ENCODE measurements at regions not wholly inside any gene's neighbourhood (a gene's known extent, or its start where the extent isn't known, plus 50 kb on each side); places are given as distances from the start of the nearest gene placed in this dataset.

- no peak for DNase-seq
Measured at GRCh38 chr3:59321881-59322540, 272.2 kb upstream of the CFAP20DC start.

- DNase-seq: no peak
Measured at GRCh38 chr3:59320080-59320479, 270.3 kb upstream of the CFAP20DC start.

GRCh38 chr3:59319442-59319841 lies 269.6 kb upstream of the CFAP20DC start:
- DNase-seq: no peak

GRCh38 chr3:59318881-59319280 lies 269.1 kb upstream of the CFAP20DC start:
- DNase-seq: no peak

- DNase-seq: no peak
Measured at GRCh38 chr3:59317386-59317785, 267.6 kb upstream of the CFAP20DC start.

- no peak for DNase-seq
Measured at GRCh38 chr3:59316688-59317275, 267.0 kb upstream of the CFAP20DC start.

GRCh38 chr3:59313365-59313764 lies 263.5 kb upstream of the CFAP20DC start:
- DNase-seq: no peak

- no peak for DNase-seq
Measured at GRCh38 chr3:59311231-59311630, 261.4 kb upstream of the CFAP20DC start.

GRCh38 chr3:59310736-59311135 lies 260.9 kb upstream of the CFAP20DC start:
- DNase-seq: no peak

- DNase-seq: no peak
Measured at GRCh38 chr3:59308684-59309083, 258.9 kb upstream of the CFAP20DC start.

GRCh38 chr3:59308001-59308400 lies 258.2 kb upstream of the CFAP20DC start:
- no peak for DNase-seq

- no peak for DNase-seq
Measured at GRCh38 chr3:59306436-59306835, 256.6 kb upstream of the CFAP20DC start.

- no peak for DNase-seq
Measured at GRCh38 chr3:59304296-59304695, 254.5 kb upstream of the CFAP20DC start.

- DNase-seq: no peak
Measured at GRCh38 chr3:59303452-59303851, 253.6 kb upstream of the CFAP20DC start.

GRCh38 chr3:59302442-59302841 lies 252.6 kb upstream of the CFAP20DC start:
- DNase-seq: no peak

GRCh38 chr3:59300733-59301132 lies 250.9 kb upstream of the CFAP20DC start:
- no peak for DNase-seq

GRCh38 chr3:59299561-59299960 lies 249.7 kb upstream of the CFAP20DC start:
- DNase-seq: no peak

GRCh38 chr3:59290358-59290757 lies 240.5 kb upstream of the CFAP20DC start:
- no peak for DNase-seq

- peak; percentile 34 for DNase-seq
Measured at GRCh38 chr3:59289831-59290230, 240.0 kb upstream of the CFAP20DC start.

GRCh38 chr3:59288951-59289350 lies 239.1 kb upstream of the CFAP20DC start:
- no peak for DNase-seq

GRCh38 chr3:59286791-59287531 lies 237.1 kb upstream of the CFAP20DC start:
- no peak for DNase-seq

GRCh38 chr3:59285560-59285959 lies 235.7 kb upstream of the CFAP20DC start:
- DNase-seq: no peak

- DNase-seq: no peak
Measured at GRCh38 chr3:59284926-59285325, 235.1 kb upstream of the CFAP20DC start.

- no peak for DNase-seq
Measured at GRCh38 chr3:59280113-59280512, 230.3 kb upstream of the CFAP20DC start.
